HPDE6-E6E7 (cell line): ENCODE measurements at regions not wholly inside any gene's neighbourhood (a gene's known extent, or its start where the extent isn't known, plus 50 kb on each side); places are given as distances from the start of the nearest gene placed in this dataset.

Source experiments
- DNase-seq: peaks from one replicate; pipeline ENCODE4 v3.0.0; 2011; ENCODE audit warnings: missing footprints; ENCODE audit errors: extremely low spot score

- no peak for DNase-seq
These were observed 79.3 kb upstream of the LIMCH1 start for GRCh38 chr4:41458689-41459088.

DNA sequence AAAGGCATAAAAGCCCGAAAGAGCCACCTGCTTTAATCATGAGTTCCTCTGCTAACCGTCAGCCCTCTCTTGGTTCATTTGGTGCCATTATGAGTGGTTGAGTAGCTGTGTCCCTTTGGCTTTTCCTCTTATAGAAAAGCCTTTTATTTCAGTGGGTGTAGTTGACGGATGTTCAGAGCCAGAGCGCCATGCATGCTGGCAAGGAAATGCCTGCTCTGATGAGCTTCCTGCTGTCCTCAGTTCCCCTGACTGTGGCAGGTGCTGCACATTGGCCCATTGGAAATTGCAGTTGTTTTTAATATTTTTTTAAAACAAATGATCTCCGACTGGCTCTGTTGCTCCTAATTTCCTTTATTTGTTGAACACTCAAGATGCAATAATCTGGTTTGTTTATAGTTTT, 77.3 kb upstream of the LIMCH1 start:
- DNase-seq: no peak

DNA sequence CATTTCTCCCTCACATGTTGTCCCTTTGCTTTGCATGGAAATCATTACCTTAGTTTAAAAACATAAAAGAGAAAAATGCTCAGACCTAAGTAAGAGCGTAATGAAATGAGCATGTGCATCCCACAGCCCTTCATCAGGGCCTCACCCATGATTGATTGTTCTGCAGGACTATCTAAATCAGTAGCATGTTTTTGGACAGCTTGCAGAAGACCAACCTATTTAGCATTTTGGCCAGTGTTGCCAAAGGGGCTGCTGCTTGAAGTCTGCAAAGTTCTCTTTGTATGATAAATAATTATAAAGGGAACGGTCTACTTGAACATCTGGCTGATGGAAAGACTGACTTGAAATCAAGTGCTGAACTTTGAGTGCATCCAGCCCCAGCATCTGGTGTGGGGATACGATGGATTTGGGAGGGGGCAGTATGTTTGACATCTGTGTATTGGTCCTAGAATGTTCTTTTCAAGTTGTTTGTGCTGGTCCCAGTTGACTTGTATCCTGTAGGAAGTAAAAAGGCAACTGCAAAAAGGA, 76.1 kb upstream of the LIMCH1 start:
- DNase-seq: no peak

- no peak for DNase-seq
These were observed 72.7 kb upstream of the LIMCH1 start for GRCh38 chr4:41465146-41465761.

GRCh38 chr4:41466249-41466648, 71.7 kb upstream of the LIMCH1 start:
- DNase-seq: no peak

DNA sequence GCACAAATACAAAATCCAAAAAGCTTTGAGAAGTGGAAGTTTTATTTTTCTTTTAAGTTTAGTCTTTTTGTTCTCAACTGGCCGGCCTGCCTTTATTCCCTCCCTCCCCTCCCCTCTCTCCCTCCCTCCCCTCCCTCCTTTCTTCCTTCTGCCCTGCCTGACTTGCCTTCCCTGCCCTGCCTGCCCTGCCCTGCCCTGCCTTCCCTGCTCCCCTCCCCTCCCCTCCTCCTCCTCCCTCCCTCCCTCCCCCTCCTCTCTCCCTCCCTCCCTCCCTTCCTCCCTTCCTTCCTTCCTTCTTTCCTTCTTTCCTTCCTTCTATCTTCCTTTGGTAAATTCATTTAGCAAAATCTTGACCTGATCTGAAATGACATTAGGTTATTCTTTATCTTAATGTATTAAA, 69.8 kb upstream of the LIMCH1 start:
- no peak for DNase-seq

DNA sequence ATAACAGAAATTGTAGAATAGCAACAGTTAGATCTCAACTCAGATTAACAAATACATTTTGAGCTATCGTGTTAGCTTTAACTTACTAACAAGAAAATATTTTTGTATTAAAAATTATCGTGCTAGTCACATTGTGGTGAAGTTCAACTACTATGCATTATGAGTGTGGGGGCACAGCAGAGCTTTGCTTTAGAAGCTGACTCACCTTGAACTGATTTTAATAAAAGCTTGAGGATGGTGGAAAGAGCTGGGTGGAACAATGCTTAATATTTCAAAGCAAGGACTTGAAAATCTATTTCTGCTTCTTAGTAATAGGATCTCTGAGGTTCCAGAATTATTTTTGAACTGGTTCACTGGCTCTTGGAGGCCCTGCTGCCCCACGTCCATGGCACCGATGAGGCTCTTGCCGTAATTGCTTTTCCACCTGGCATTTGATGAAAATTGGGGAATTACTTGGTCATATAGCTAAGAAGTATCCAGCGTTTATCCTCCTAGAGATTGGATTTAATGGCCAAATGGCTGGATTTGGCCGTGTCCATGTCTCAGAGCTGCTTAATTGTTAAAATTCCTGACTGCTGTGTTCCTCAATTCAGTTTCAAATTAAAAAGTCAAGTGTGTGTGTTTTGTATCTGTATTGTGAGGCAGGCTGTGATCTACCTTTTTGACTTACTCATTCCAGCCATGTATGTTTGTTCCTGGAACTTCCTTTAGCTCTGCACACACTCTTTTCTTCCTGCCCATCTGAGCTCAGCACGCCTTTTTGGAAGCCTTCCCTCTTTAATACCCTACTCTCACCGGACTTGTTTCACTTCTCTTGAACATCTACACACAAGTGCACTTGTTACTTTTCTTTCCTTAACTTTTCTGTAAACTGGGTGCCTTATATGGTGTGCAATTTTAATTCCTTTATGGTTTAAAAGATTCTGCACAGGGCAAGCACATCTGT, 66.6 kb upstream of the LIMCH1 start:
- DNase-seq: no peak

GRCh38 chr4:41472081-41472480, 65.9 kb upstream of the LIMCH1 start:
- no peak for DNase-seq

DNA sequence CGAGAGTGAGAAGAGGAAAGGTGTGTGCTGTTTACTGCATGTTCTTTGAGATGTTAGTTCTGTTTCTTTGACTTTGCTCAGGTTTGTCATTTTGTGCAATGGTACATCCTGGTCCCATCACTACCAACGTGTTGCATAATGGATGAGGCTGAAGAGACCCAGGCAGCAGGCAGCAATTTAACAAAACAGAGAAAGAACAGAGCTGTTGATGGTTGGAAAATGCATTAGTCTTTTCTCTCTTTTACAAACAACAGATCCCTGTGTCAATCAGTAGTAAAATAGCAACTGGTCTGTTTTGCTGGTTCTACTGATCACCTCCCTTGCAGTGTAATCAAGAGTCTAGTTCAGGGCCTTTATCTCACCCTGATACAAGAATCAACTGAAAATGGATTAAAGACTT, 64.8 kb upstream of the LIMCH1 start:
- DNase-seq: no peak

DNA sequence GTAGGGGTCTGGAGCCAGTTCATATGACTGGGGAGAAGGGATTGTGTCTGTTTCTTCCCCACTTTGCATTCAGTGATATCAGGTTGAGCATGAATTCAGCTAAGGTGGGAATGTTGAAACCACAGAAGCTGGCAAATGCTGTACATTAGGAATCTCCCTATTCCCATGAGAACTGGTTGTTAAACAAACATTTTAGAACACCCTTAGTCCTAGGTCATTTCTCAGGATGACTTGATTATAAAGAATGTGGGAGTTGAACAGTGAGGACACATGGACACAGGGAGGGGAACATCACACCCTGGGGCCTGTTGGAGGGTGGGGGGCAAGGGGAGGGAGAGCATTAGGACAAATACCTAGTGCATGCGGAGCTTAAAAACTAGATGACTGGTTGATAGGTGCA, 62.6 kb upstream of the LIMCH1 start:
- DNase-seq: no peak

- DNase-seq: no peak
These were observed 61.6 kb upstream of the LIMCH1 start for GRCh38 chr4:41476310-41476885.

GRCh38 chr4:41477181-41477905, 60.6 kb upstream of the LIMCH1 start:
- DNase-seq: no peak

DNA sequence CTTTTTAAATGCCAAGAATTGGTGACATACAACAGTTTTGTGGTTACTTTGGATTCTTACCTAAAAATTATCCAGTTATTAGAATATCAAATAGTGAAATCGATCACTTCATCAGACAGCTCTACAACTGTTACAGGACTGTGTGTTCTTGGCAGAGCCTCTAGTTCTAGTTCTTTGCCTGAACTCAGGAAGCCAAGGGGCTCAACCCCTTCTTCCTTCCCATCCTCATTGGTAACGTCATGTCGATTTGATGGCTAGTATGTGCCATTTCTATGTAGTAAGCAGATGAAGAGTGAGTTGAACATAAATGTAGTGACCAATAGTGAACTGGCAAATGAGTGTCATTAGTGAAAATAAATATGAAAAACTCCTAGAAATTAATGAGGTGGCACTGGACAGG, 59.4 kb upstream of the LIMCH1 start:
- DNase-seq: no peak

- DNase-seq: no peak
These were observed 57.1 kb upstream of the LIMCH1 start for GRCh38 chr4:41480896-41481311.

- no peak for DNase-seq
These were observed 54.2 kb upstream of the LIMCH1 start for GRCh38 chr4:41483771-41484170.

GRCh38 chr4:41485041-41485440, 52.9 kb upstream of the LIMCH1 start:
- DNase-seq: no peak

DNA sequence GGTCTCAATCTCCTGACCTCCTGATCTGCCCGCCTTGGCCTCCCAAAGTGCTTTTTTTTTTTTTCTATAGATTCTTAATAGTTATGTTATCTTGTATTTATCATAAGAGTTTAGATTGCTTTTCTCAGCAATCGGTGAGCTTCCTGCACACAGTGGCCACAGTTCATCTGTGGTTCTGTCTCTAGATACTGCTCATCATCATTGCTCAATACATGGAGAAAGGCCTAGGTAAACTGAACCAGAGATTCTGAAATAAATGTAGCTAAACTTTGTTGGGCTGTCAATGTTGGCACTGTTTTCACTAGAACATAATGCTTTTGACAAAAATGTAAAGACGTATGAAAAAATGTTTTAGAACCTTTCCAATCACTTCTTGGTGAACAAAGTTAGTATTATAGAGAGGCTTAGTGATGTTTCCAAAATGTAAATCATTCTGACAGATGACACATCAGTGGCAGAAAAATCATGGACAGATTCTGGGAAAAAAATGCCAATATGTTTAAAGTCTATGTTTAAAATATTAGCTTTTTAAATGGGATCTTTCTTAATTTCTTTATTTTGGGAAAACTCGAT, 50.0 kb upstream of the LIMCH1 start:
- DNase-seq: no peak
